ENCODE measurements at regions not wholly inside any gene's neighbourhood (a gene's known extent, or its start where the extent isn't known, plus 50 kb on each side); places are given as distances from the start of the nearest gene placed in this dataset.

DNA sequence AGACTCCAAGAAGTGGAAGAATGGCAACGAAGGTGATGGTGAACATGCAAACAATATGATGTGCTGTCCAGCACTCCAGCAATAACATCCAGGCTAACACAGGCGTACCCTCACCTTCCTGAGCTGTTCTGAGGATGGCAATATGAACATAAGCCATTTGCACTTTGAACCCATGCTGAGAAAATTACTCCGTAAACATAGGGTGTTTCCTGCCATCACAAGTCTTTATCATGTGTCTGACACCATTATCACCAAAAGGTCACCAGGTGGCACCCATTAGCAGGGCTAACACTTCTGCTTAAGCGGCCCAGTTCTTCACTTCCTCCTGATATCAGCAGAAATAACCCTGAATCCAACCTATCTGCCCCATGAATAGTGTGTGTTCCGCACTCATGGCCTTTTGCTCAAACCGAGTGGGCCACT is 482.8 kb downstream of the MED13L start:
- no peak for TF ChIP-seq EZH2 (IDR thresholded peaks at IDR 0.05; ENCODE audit: insufficient read depth, poor library complexity, severe bottlenecking)
- no peak for TF ChIP-seq EZH2phosphoT487 (IDR thresholded peaks at IDR 0.05; ENCODE audit: insufficient read depth, low read depth)

Measured in GM23248 (cell line).